H1 (cell line): ENCODE measurements at regions not wholly inside any gene's neighbourhood (a gene's known extent, or its start where the extent isn't known, plus 50 kb on each side); places are given as distances from the start of the nearest gene placed in this dataset.

Source experiments
- CHD2 ChIP-seq: IDR thresholded peaks from 2 replicates; pipeline ENCODE4 v1.6.1; 2012; ENCODE audit warnings: low read length, improper control_type of control experiment
- CREB1 ChIP-seq: IDR thresholded peaks from 2 replicates; pipeline ENCODE4 v1.6.1; 2012; ENCODE audit warnings: inconsistent platforms
- CTCF ChIP-seq, 3 experiments: IDR thresholded peaks; 1 replicate in 2 of 3; 2 replicates in 1 of 3; pipeline versions ENCODE4 v1.5.1 to v1.6.1; 2011; ENCODE audit warnings: low read length in 3 of 3, mild to moderate bottlenecking in 3 of 3, inconsistent platforms in 2 of 3, low read depth in 1 of 3, moderate library complexity in 1 of 3; ENCODE audit not compliant: insufficient read depth in 1 of 3; ENCODE audit errors: control extremely low read depth in 1 of 3
- EZH2 ChIP-seq: fragments of 200-600 bp; sonication (generic); IDR thresholded peaks from 2 replicates; pipeline ENCODE4 v1.7.1; 2012; ENCODE audit warnings: low read depth, mild to moderate bottlenecking, moderate library complexity, low read length, inconsistent platforms; ENCODE audit not compliant: severe bottlenecking
- GTF2F1 ChIP-seq: IDR thresholded peaks from 2 replicates; pipeline ENCODE4 v1.6.1; 2012; ENCODE audit warnings: low read depth, low read length, improper control_type of control experiment, borderline replicate concordance
- HDAC6 ChIP-seq: IDR thresholded peaks from one replicate; pipeline ENCODE4 v1.7.1; 2012; ENCODE audit warnings: low read depth, mild to moderate bottlenecking, inconsistent platforms, low read length, moderate library complexity
- POLR2A ChIP-seq, 2 experiments: IDR thresholded peaks; 1 replicate in 1 of 2; 2 replicates in 1 of 2; pipeline ENCODE4 v1.6.1; 2011; ENCODE audit warnings: low read depth in 2 of 2, low read length in 2 of 2, mild to moderate bottlenecking in 2 of 2; ENCODE audit errors: control extremely low read depth in 1 of 2
- POLR2AphosphoS5 ChIP-seq: IDR thresholded peaks from 2 replicates; pipeline ENCODE4 v1.6.1; 2011; ENCODE audit warnings: low read depth, low read length

GRCh38 chr17:11049539-11049938, 191.5 kb upstream of the SHISA6 start:
- TF ChIP-seq CTCF (IDR thresholded peaks at IDR 0.05; ENCODE audit: control extremely low read depth in 1 of 3, insufficient read depth in 1 of 3, low read depth in 1 of 3, low read length in 3 of 3) (no peak), CREB1 (no peak), GTF2F1 (no peak), HDAC6 (no peak), EZH2 (no peak), POLR2AphosphoS5 (no peak), CHD2 (no peak), POLR2A (IDR thresholded peaks at IDR 0.05; ENCODE audit: control extremely low read depth in 1 of 2, low read depth in 2 of 2, low read length in 2 of 2) (no peak)
